ENCODE measurements at regions not wholly inside any gene's neighbourhood (a gene's known extent, or its start where the extent isn't known, plus 50 kb on each side); places are given as distances from the start of the nearest gene placed in this dataset.

DNA sequence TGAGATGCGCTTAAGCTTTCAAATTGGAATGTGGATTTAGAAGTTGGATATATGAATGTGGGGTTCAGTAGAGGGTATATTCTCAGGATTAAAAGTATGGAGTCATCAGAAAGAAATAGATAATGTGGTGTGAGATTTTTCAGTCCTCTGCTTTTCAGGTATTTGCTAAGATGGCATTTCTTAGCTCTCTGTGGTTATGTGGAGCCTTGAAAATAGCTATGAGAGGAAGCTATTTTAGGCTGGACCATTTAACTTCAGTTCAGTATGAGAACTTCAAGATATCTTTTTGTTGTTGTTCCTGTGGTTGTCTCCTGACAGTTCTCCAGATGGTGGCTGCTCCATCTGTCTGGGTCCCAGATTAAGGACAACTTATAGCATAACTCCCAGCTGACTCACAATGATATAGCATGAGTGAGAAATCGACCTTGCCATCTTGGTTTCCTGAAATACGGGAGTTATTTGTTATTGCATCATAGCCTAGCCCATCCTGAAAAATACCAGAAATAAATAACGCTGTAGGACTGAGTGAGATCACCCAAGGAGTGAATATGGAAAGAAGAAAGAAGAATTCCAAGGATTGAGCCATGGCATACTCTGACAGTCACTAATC, 461.5 kb downstream of the ANXA1 start:
- TF ChIP-seq, protein P1, sequence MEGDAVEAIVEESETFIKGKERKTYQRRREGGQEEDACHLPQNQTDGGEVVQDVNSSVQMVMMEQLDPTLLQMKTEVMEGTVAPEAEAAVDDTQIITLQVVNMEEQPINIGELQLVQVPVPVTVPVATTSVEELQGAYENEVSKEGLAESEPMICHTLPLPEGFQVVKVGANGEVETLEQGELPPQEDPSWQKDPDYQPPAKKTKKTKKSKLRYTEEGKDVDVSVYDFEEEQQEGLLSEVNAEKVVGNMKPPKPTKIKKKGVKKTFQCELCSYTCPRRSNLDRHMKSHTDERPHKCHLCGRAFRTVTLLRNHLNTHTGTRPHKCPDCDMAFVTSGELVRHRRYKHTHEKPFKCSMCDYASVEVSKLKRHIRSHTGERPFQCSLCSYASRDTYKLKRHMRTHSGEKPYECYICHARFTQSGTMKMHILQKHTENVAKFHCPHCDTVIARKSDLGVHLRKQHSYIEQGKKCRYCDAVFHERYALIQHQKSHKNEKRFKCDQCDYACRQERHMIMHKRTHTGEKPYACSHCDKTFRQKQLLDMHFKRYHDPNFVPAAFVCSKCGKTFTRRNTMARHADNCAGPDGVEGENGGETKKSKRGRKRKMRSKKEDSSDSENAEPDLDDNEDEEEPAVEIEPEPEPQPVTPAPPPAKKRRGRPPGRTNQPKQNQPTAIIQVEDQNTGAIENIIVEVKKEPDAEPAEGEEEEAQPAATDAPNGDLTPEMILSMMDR (IDR thresholded peaks at IDR 0.05; ENCODE audit: insufficient read depth, low read length, poor library complexity, severe bottlenecking) = no peak
- H3K36me3 ChIP-seq (ENCODE audit: control insufficient read depth, insufficient read depth, low read length) = no peaks in the 10 kb centered on the region
- H3K27me3 ChIP-seq (replicated peaks; ENCODE audit: control insufficient read depth, insufficient read depth, low read length) = no peaks in the 10 kb centered on the region
- H3K4me3 ChIP-seq (replicated peaks; ENCODE audit: low read depth, low read length) = no peak overlapping the region
- DNase-seq (ENCODE audit: extremely low read depth, insufficient read length) = no peak

DNA sequence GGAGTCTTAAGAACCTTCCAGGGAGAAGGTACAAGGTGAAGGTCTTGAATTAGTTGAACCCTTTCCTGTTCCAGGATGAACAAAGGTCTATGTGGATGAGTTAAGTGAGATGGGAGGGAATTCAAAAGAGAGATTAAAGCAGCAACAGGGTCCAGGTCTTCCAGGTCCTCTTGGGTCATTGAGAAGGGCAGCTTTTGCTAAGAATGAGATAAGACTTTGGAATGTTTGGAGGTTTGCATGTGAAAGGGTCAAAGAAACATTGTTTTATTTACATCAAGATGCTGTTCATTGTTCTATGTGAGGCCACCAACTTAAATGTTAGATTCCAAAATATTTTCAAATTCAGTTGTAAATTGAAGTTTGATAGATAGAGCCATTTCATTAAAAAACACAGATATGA, 463.9 kb downstream of the ANXA1 start:
- Histone ChIP-seq H3K36me3 (ENCODE audit: control insufficient read depth, insufficient read depth, low read length) (no peaks in the 10 kb centered on the region), H3K27me3 (replicated peaks; ENCODE audit: control insufficient read depth, insufficient read depth, low read length) (no peaks in the 10 kb centered on the region), H3K4me3 (replicated peaks; ENCODE audit: low read depth, low read length) (no peak overlapping the region)
- TF ChIP-seq, protein P1 (IDR thresholded peaks at IDR 0.05; ENCODE audit: insufficient read depth, low read length, poor library complexity, severe bottlenecking) = no peak
- DNase-seq (ENCODE audit: extremely low read depth, insufficient read length) = no peak

DNA sequence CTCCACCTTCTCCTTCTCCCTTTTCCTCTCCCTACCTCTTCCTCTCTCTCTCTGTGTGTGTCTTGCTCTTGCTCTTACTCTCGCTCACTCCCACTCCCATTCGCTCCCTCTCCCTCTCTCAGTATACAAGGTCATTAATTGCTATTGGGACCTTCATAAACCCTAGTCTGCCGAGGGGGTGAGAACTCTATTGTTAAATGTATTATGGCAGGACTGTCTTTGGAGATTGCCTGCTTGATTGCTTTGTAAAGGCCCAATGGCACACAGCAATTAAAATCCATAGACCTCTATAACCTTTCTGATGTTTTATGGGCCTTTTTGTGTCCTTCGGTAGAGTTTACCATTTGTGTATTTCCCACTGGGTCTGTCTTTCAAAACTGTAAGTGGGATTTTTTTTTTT, 465.9 kb downstream of the ANXA1 start:
- H3K36me3 ChIP-seq (ENCODE audit: control insufficient read depth, insufficient read depth, low read length) = no peaks in the 10 kb centered on the region
- TF ChIP-seq, protein P1 (IDR thresholded peaks at IDR 0.05; ENCODE audit: insufficient read depth, low read length, poor library complexity, severe bottlenecking) = no peak
- no peak overlapping the region for H3K4me3 ChIP-seq (replicated peaks; ENCODE audit: low read depth, low read length)
- no peaks in the 10 kb centered on the region for H3K27me3 ChIP-seq (replicated peaks; ENCODE audit: control insufficient read depth, insufficient read depth, low read length)
- DNase-seq (ENCODE audit: extremely low read depth, insufficient read length) = no peak

DNA sequence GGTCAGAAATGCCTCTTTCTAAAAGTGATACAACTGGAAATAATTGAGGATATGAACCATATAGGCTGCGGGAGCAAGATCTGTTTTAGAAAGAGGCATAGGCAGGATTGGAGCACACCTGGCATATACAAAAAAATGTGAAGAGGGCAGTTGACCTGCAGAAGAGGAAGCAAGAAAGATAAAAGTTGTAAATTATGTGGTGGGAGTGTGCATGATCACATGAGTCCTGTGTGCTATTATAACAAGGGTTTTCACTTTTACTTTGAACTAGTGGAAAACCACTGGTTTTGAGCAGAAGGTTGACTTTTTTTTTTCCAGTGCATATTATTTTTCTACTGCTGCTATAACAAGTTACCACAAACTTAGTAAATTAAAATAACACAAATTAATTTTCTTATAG, 489.3 kb downstream of the ANXA1 start:
- Histone ChIP-seq H3K36me3 (ENCODE audit: control insufficient read depth, insufficient read depth, low read length) (no peaks in the 10 kb centered on the region), H3K27me3 (replicated peaks; ENCODE audit: control insufficient read depth, insufficient read depth, low read length) (no peaks in the 10 kb centered on the region), H3K4me3 (replicated peaks; ENCODE audit: low read depth, low read length) (no peak overlapping the region)
- TF ChIP-seq, protein P1 (IDR thresholded peaks at IDR 0.05; ENCODE audit: insufficient read depth, low read length, poor library complexity, severe bottlenecking) = no peak
- no peak for DNase-seq (ENCODE audit: extremely low read depth, insufficient read length)

DNA sequence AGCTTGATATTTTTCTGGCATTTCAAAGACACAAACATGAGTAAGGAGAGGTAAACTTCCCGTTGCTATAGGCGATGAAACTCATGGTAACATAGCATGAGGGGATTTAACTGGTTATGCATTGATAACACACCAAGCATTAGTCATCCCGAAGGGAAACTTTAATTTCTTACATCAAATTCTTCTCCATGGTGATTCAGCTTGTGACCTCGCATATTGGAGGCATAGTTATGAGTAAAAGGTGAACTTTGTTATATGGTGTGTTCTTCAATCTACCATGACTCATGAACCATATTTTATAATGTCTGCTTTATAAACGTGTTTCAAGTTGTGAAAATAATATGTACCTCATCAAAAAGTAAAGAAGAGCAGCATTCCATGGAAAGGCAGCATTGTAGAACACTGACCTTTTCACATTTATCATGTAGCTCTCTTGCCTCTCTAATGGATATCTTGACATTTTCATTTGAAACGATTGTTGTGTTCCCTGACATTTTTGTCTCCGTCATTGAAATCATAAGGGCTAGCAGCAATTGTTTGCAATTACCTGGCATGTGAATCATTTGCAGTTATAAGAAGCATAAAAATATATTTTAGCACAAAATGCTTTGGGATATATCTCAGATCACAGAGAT, 491.8 kb downstream of the ANXA1 start:
- H3K4me3 ChIP-seq (replicated peaks; ENCODE audit: low read depth, low read length) = no peak overlapping the region
- no peaks in the 10 kb centered on the region for H3K36me3 ChIP-seq (ENCODE audit: control insufficient read depth, insufficient read depth, low read length)
- no peaks in the 10 kb centered on the region for H3K27me3 ChIP-seq (replicated peaks; ENCODE audit: control insufficient read depth, insufficient read depth, low read length)
- no peak for DNase-seq (ENCODE audit: extremely low read depth, insufficient read length)
- TF ChIP-seq, protein P1 (IDR thresholded peaks at IDR 0.05; ENCODE audit: insufficient read depth, low read length, poor library complexity, severe bottlenecking) = no peak

Measured in GM06990 (cell line).